Lower leg skin (tissue), 4 donors: ENCODE measurements at regions not wholly inside any gene's neighbourhood (a gene's known extent, or its start where the extent isn't known, plus 50 kb on each side); places are given as distances from the start of the nearest gene placed in this dataset.

Experiments
- DNase-seq, 2 donors: peaks; one replicate each; pipeline ENCODE4 v3.0.0-alpha.2; 2019; ENCODE audit warnings: low spot score in 2 of 2
- H3K4me3 ChIP-seq: fragments of 200-600 bp; sonication (generic); 2 replicates; pipeline ENCODE4 v1.5.1; 2017; ENCODE audit warnings: mild to moderate bottlenecking, low read depth; ENCODE audit not compliant: poor library complexity, severe bottlenecking
- CTCF ChIP-seq, 3 donors: fragments of 450-650 bp; IDR thresholded peaks; one replicate each; pipeline ENCODE4 v1.5.1; 2016; ENCODE audit warnings: antibody characterized with exemption in 3 of 3, mild to moderate bottlenecking in 3 of 3, moderate library complexity in 2 of 3
- POLR2A ChIP-seq, 2 donors: fragments of 450-650 bp; IDR thresholded peaks; one replicate each; pipeline ENCODE4 v1.6.1; 2016 to 2017; ENCODE audit warnings: antibody characterized with exemption in 2 of 2, mild to moderate bottlenecking in 1 of 2, moderate library complexity in 1 of 2
- WGBS, 2 donors: methylation state at CpG; one replicate each; pipeline ENCODE4 v1.1.5; 2018; 5-methylcytosine and 5-hydroxymethylcytosine counted together
- intact Hi-C: fragments of 100-400 bp; cut with DNase I; formaldehyde crosslinking; loops from one replicate; pipeline ENCODE4 v1.15.0; 2023; ENCODE audit warnings: low total_unique reads

- intact Hi-C loops, result loop anchor here (5.0 kb wide), 1 partner anchor 270 kb away; no protein-coding TSS in a partner anchor
- no peak overlapping the region for H3K4me3 ChIP-seq
- no peak for DNase-seq
- TF ChIP-seq CTCF (IDR thresholded peaks at IDR 0.05) (no peak), POLR2A (IDR thresholded peaks at IDR 0.05) (no peak)
- 89 to 98% methylated on average over 4 of the region's 4 CpGs for WGBS, 2 donors
Measured at GRCh38 chr3:56971816-56972215, 88.6 kb upstream of the SPATA12 start.

- no peak for DNase-seq
- no peak overlapping the region for H3K4me3 ChIP-seq
- no peak for TF ChIP-seq CTCF (IDR thresholded peaks at IDR 0.05)
- TF ChIP-seq POLR2A (IDR thresholded peaks at IDR 0.05), result no peak
- intact Hi-C loops, result loop anchor here (5.0 kb wide), 1 partner anchor 269 kb away; no protein-coding TSS in a partner anchor
- 92 to 95% methylated on average over 12 of the region's 12 CpGs for WGBS, 2 donors
Measured at GRCh38 chr3:56971261-56971660, 89.2 kb upstream of the SPATA12 start.

DNA sequence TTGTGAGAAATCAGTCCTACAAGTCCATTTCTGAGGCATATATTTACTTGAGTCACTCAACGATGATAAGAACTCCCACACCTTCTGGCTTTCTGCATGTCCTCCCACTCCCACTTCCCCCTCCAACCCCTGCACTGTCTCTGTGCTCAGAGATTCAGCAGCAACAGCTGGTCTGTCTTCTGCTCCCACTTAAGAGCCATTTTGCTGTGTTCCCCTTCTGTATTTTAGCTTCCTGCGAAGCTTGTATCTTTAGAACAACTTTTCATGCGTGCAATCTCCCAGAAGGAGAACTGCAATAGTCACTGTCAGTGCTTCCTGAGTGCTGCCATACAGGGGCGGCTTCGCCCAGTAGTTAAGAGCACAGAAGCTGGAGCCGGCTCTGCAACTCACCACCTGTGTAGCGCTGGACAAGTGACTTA, 90.0 kb upstream of the SPATA12 start:
- intact Hi-C loops, result loop anchor here (5.0 kb wide), 1 partner anchor 268 kb away; no protein-coding TSS in a partner anchor
- WGBS, 2 donors, result 67 to 69% methylated on average over 7 of the region's 7 CpGs
- H3K4me3 ChIP-seq, result no peak overlapping the region
- DNase-seq, result no peak
- TF ChIP-seq CTCF (IDR thresholded peaks at IDR 0.05), result no peak
- TF ChIP-seq POLR2A (IDR thresholded peaks at IDR 0.05), result no peak

GRCh38 chr3:56969851-56970250, 90.6 kb upstream of the SPATA12 start:
- no peak for DNase-seq
- H3K4me3 ChIP-seq, result no peak overlapping the region
- TF ChIP-seq POLR2A (IDR thresholded peaks at IDR 0.05) (no peak), CTCF (IDR thresholded peaks at IDR 0.05) (no peak)
- WGBS, 2 donors, result 73 to 83% methylated on average over 1 of the region's 1 CpG
- intact Hi-C loops, result loop anchor here (5.0 kb wide), 1 partner anchor 268 kb away; no protein-coding TSS in a partner anchor

GRCh38 chr3:56966509-56966908, 94.0 kb upstream of the SPATA12 start:
- no peak for TF ChIP-seq POLR2A (IDR thresholded peaks at IDR 0.05)
- TF ChIP-seq CTCF (IDR thresholded peaks at IDR 0.05), result no peak
- DNase-seq, result no peak

GRCh38 chr3:56966104-56966503, 94.4 kb upstream of the SPATA12 start:
- DNase-seq, result no peak
- 92 to 97% methylated on average over 1 of the region's 1 CpG for WGBS, 2 donors
- intact Hi-C loops, result no loop called here
- H3K4me3 ChIP-seq, result no peak overlapping the region
- TF ChIP-seq CTCF (IDR thresholded peaks at IDR 0.05) (no peak), POLR2A (IDR thresholded peaks at IDR 0.05) (no peak)

More at GRCh38 chr3:56966509-56966908, 94.0 kb upstream of the SPATA12 start:
- intact Hi-C loops, result no loop called here
- no peak overlapping the region for H3K4me3 ChIP-seq
